AG09309 (cell line): ENCODE measurements at regions not wholly inside any gene's neighbourhood (a gene's known extent, or its start where the extent isn't known, plus 50 kb on each side); places are given as distances from the start of the nearest gene placed in this dataset.

Source experiments
- DNase-seq: peaks from one replicate; pipeline ENCODE4 v3.0.0-alpha.2; 2010; ENCODE audit warnings: low read depth
- H3K4me3 ChIP-seq: 2 replicates; pipeline ENCODE4 v1.5.1; 2011; ENCODE audit warnings: mild to moderate bottlenecking, low read depth, low read length, moderate library complexity; ENCODE audit not compliant: control insufficient read depth
- TF ChIP-seq, protein P1 (sequence below): IDR thresholded peaks from 2 replicates; pipeline ENCODE4 v1.5.1; 2011; ENCODE audit warnings: mild to moderate bottlenecking, low read depth, low read length, inconsistent platforms; ENCODE audit not compliant: insufficient read depth, control insufficient read depth; ENCODE audit errors: missing control alignments

DNA sequence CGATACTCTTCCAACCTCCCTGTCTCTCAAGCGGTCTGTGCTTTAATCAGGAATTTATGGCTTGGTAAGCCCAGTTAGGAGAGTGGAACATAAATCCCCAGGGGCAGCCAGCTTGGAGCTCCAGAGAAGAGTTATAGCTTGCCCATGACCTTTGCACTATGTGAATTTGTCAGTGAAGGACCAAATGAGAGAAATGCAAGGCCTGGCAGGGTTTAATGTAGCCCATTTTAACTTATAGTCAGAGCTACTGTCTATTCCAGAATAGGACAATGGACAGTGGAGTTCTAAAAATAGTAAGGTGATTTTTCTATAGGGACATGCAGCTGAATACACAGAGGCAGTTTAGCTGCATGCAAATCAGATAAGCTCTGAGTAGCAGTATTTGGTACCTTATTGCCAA lies 142.6 kb upstream of the CAV2 start:
- no peak overlapping the region for H3K4me3 ChIP-seq
- DNase-seq: no peak
- TF ChIP-seq, protein P1, sequence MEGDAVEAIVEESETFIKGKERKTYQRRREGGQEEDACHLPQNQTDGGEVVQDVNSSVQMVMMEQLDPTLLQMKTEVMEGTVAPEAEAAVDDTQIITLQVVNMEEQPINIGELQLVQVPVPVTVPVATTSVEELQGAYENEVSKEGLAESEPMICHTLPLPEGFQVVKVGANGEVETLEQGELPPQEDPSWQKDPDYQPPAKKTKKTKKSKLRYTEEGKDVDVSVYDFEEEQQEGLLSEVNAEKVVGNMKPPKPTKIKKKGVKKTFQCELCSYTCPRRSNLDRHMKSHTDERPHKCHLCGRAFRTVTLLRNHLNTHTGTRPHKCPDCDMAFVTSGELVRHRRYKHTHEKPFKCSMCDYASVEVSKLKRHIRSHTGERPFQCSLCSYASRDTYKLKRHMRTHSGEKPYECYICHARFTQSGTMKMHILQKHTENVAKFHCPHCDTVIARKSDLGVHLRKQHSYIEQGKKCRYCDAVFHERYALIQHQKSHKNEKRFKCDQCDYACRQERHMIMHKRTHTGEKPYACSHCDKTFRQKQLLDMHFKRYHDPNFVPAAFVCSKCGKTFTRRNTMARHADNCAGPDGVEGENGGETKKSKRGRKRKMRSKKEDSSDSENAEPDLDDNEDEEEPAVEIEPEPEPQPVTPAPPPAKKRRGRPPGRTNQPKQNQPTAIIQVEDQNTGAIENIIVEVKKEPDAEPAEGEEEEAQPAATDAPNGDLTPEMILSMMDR: no peak

DNA sequence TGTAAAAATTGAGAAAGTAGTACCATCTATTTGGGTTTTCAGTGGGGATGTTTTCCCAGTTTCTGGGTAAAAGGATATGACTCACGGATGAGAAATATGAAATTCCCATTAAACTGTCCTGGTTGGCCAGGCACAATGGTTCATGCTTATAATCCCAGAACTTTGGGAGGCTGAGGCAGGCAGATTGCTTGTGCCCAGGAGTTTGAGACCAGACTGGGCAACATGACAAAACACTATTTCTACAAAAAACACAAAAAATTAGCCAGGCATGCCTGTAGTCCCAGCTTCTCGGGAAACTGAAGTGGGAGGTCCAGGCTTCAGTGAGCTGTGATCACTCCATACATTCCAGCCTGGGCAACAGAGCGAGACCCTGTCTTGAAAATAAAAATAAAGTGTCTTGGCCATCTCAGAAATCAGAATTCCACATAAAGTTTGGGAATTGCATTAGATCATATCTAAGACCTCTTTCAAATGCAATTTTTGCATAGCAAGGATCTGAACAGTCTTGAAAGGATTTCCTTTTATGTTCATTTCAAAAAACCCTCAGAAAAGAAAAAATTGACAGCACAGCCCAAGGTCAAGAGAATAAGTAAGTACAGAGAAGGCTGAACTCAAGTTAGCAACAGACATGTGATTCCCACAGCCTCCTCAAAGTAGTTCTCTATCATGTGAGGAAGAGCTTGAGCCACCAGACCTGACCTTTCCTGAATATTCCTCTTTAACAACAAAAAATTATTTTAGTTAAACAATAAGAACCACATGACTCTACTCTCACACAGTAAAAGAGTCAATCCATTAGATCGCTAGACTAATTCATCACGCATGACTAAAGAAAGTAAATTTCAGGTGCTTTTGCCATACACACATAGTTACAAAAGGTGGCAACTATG lies 141.5 kb upstream of the CAV2 start:
- H3K4me3 ChIP-seq: no peak overlapping the region
- DNase-seq: no peak
- TF ChIP-seq, protein P1: no peak

DNA sequence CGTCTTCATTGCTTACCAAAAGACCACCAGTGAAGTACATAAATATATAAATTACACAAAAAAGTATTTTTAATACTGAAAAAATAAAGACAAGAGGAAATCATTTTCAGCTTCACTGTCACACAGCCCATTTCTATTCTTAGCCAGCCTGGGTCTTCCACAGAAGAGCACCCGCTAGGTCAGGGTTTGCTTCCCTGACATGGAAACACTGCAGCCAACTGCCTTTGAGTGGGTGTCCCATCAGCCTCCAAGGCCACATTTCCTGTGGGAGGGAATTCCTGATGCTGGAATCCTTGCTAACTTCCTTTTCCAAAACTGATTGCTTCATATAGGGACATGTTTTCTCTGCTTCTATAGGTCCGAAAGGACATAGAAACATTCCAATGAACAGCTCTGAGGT lies 137.8 kb upstream of the CAV2 start:
- no peak for DNase-seq
- TF ChIP-seq, protein P1: no peak
- no peak overlapping the region for H3K4me3 ChIP-seq

DNA sequence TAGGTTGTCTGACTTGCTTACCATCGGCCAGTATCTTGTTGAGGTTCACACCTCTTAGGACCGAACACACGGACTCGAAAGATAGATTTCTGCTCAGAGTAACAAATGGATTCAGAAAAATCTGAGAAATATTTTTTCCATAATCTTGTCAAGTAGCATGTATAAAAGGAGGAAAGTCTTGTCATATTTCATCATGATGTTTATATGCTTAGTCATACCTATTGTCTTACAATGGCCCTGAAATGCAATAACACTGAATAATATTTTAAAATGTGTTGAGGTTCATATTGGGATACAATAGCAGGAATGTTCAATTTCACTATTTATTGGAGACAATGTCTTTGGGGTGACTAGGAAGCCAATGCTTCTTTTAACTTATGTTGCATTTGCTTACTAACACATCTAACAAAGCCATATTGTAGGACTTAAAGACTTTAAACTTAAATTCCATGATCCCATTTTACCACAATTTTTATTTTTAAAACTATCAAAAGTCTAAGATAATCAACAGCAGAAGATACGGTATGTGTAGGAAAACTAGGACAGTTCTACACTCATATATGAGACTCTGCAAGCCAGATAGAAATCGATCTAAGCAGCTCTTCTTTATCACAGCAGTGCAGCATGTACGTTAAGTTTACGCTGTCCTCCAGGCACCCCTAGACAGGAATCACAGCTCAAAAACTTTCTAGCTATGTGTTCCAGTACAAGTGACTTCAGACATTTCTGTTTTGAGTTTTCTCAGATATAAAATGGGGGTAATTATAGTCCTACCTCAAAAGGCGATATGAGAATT lies 135.7 kb upstream of the CAV2 start:
- TF ChIP-seq, protein P1: no peak
- H3K4me3 ChIP-seq: no peak overlapping the region
- DNase-seq: no peak

DNA sequence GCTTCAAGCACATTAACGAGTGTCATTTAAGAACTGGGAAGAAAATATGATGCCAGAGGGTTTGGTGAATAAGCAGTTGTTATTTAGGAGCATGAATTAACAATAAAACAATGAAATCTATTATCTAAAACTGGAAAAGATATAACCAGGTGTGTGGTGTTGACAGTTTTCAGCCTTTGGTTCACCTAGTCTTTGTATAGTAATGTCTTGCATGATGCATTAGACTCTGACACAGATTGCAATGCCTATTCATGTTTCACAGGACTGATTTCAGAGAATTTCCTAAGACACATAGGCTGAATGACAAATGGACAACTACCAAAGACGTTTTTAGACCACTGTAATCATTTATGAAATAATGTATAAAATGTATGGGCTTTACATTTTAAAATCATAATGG lies 135.1 kb upstream of the CAV2 start:
- TF ChIP-seq, protein P1: no peak

DNA sequence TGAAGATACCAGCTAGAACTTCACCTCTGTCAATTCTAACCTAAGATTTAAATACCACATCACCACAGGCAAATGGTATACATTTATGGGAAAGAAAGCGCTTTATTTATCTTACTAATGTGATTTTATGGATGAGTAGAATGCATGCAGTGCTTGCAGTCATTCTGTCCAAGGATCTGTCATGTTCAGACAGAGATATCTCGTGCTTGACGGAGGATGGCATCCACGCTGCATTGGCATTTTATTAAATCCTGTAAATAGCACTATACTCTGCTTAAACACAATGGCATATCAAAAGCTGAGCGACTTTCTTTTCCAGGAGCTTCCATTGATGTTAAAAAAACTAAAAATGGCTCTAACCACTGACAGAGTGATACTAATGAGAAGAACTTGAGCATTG lies 133.7 kb upstream of the CAV2 start:
- no peak overlapping the region for H3K4me3 ChIP-seq
- TF ChIP-seq, protein P1: no peak
- no peak for DNase-seq

More for the DNA sequence above, 135.1 kb upstream of the CAV2 start:
- no peak for DNase-seq
- no peak overlapping the region for H3K4me3 ChIP-seq
